ENCODE measurements at regions not wholly inside any gene's neighbourhood (a gene's known extent, or its start where the extent isn't known, plus 50 kb on each side); places are given as distances from the start of the nearest gene placed in this dataset.
A peak's percentile ranks its signal among the peaks of the same experiment; 100 is the strongest.

GRCh38 chr22:22714600-22715335 is 70.4 kb downstream of the GGTLC2 start:
- TF ChIP-seq CTCF (IDR thresholded peaks at IDR 0.05), result no peak
- Histone ChIP-seq H3K4me1 (no peaks in the 10 kb centered on the region), H3K4me3 (no peak overlapping the region), H3K27me3 (no peaks in the 10 kb centered on the region), H3K9me3 (no peaks in the 10 kb centered on the region), H3K36me3 (no peaks in the 10 kb centered on the region), H3K27ac (no peak overlapping the region)
- DNase-seq (ENCODE audit: low spot score in 2 of 2), result no peak
- intact Hi-C loops (cut with DNase I), result no loop called here

- Histone ChIP-seq H3K4me3 (no peak overlapping the region), H3K27me3 (no peaks in the 10 kb centered on the region), H3K9me3 (no peaks in the 10 kb centered on the region), H3K27ac (no peak overlapping the region), H3K36me3 (no peaks in the 10 kb centered on the region), H3K4me1 (no peaks in the 10 kb centered on the region)
- no peak for TF ChIP-seq CTCF (IDR thresholded peaks at IDR 0.05)
- intact Hi-C loops (cut with DNase I), result no loop called here
- no peak for DNase-seq (ENCODE audit: low spot score in 2 of 2)
Measured at GRCh38 chr22:22716136-22716665, 71.8 kb downstream of the GGTLC2 start.

DNA sequence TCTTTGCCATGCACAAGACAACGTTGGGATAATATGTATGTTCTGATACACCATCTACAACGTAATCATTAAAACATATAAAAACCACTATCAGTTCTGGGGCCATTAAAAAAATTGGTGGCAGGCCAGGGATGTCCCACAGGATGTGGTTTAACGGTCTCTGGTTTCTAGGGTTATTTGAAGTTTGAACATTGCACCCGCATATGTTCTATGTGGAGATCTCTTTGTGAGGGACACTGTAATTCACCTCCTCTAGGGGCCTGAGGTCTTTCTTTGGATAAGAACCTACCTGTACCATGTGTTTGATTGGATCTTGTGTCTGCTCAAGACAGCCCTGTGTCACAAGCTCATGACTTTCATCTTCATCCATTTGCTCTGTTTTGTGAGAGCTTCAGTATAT is 73.2 kb downstream of the GGTLC2 start:
- DNase-seq (ENCODE audit: low spot score in 2 of 2), result no peak

GRCh38 chr22:22720201-22720723 is 75.8 kb downstream of the GGTLC2 start:
- H3K27ac ChIP-seq, result no peak overlapping the region
- H3K9me3 ChIP-seq, result no peaks in the 10 kb centered on the region
- no peak for DNase-seq (ENCODE audit: low spot score in 2 of 2)
- no peak overlapping the region for H3K4me3 ChIP-seq
- H3K4me1 ChIP-seq, result no peaks in the 10 kb centered on the region
- H3K27me3 ChIP-seq, result no peaks in the 10 kb centered on the region
- TF ChIP-seq CTCF (IDR thresholded peaks at IDR 0.05), result peak in 2 of 3 experiments; percentile 12 to 13
- intact Hi-C loops (cut with DNase I), result no loop called here
- no peaks in the 10 kb centered on the region for H3K36me3 ChIP-seq

More for the DNA sequence above, 73.2 kb downstream of the GGTLC2 start:
- Histone ChIP-seq H3K4me3 (no peak overlapping the region), H3K36me3 (no peaks in the 10 kb centered on the region), H3K27ac (no peak overlapping the region), H3K9me3 (no peaks in the 10 kb centered on the region), H3K27me3 (no peaks in the 10 kb centered on the region), H3K4me1 (no peaks in the 10 kb centered on the region)
- no peak for TF ChIP-seq CTCF (IDR thresholded peaks at IDR 0.05)
- intact Hi-C loops (cut with DNase I), result no loop called here

DNA sequence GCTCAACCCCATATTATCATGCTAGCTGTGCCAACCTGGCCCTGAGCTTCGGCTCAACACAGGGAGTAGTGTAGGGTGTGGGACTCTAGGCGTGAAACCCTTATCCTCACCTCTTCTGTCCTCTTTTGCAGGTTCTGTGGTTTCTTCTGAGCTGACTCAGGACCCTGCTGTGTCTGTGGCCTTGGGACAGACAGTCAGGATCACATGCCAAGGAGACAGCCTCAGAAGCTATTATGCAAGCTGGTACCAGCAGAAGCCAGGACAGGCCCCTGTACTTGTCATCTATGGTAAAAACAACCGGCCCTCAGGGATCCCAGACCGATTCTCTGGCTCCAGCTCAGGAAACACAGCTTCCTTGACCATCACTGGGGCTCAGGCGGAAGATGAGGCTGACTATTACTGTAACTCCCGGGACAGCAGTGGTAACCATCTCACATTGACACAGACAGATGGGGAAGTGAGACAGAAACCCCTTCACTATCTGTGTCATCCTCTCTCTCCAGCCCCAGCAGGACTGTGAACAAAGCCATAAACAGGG is 76.4 kb downstream of the GGTLC2 start:
- Histone ChIP-seq H3K4me1 (no peaks in the 10 kb centered on the region), H3K36me3 (no peaks in the 10 kb centered on the region), H3K9me3 (no peaks in the 10 kb centered on the region), H3K27ac (no peak overlapping the region), H3K27me3 (no peaks in the 10 kb centered on the region), H3K4me3 (no peak overlapping the region)
- DNase-seq (ENCODE audit: low spot score in 2 of 2), result no peak
- intact Hi-C loops (cut with DNase I), result no loop called here
- TF ChIP-seq CTCF (IDR thresholded peaks at IDR 0.05), result no peak

Data from ascending aorta (tissue), 2 donors.